ENCODE measurements at regions not wholly inside any gene's neighbourhood (a gene's known extent, or its start where the extent isn't known, plus 50 kb on each side); places are given as distances from the start of the nearest gene placed in this dataset.

GRCh38 chr5:110104726-110105669, 415.3 kb downstream of the MAN2A1 start:
- no peak for DNase-seq
- no peak overlapping the region for H3K4me2 ChIP-seq (ENCODE audit: insufficient read depth, insufficient read length, low read length)
- TF ChIP-seq, protein P1, sequence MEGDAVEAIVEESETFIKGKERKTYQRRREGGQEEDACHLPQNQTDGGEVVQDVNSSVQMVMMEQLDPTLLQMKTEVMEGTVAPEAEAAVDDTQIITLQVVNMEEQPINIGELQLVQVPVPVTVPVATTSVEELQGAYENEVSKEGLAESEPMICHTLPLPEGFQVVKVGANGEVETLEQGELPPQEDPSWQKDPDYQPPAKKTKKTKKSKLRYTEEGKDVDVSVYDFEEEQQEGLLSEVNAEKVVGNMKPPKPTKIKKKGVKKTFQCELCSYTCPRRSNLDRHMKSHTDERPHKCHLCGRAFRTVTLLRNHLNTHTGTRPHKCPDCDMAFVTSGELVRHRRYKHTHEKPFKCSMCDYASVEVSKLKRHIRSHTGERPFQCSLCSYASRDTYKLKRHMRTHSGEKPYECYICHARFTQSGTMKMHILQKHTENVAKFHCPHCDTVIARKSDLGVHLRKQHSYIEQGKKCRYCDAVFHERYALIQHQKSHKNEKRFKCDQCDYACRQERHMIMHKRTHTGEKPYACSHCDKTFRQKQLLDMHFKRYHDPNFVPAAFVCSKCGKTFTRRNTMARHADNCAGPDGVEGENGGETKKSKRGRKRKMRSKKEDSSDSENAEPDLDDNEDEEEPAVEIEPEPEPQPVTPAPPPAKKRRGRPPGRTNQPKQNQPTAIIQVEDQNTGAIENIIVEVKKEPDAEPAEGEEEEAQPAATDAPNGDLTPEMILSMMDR (conservative IDR thresholded peaks at IDR 0.05) = no peak

More at GRCh38 chr5:110104726-110105669, 415.3 kb downstream of the MAN2A1 start:
- Histone ChIP-seq H4K5ac (ENCODE audit: insufficient read length, low read depth, low read length) (no peak overlapping the region), H3K4me1 (ENCODE audit: insufficient read depth, low read length) (no peaks in the 10 kb centered on the region), H2BK120ac (ENCODE audit: low read depth, low read length, poor library complexity, severe bottlenecking) (no peak overlapping the region), H2BK5ac (ENCODE audit: insufficient read length, low read length) (no peak overlapping the region), H3K23ac (ENCODE audit: insufficient read length, low read depth, low read length) (no peak overlapping the region), H3K27me3 (ENCODE audit: insufficient read depth, low read length) (no peaks in the 10 kb centered on the region), H2AFZ (ENCODE audit: low read length) (no peak overlapping the region), H4K20me1 (ENCODE audit: control insufficient read depth, insufficient read depth, insufficient read length) (no peaks in the 10 kb centered on the region), H3K56ac (ENCODE audit: insufficient read length, low read depth, low read length) (no peak overlapping the region), H3K79me1 (ENCODE audit: insufficient read depth, low read depth, low read length, poor library complexity, severe bottlenecking) (no peaks in the 10 kb centered on the region), H3K9ac (ENCODE audit: extremely low read depth, insufficient read length, low read length) (no peak overlapping the region), H3K9me3 (ENCODE audit: control insufficient read depth, low read depth, low read length) (no peaks in the 10 kb centered on the region), H3T11ph (ENCODE audit: low read length) (no peak overlapping the region), H2AK5ac (ENCODE audit: insufficient read length, low read length) (no peak overlapping the region), H3K4ac (ENCODE audit: low read depth, low read length) (no peak overlapping the region), H3K14ac (ENCODE audit: insufficient read depth, low read length) (no peak overlapping the region), H3K23me2 (ENCODE audit: insufficient read length, low read depth, low read length, poor library complexity, severe bottlenecking) (no peaks in the 10 kb centered on the region), H3K18ac (ENCODE audit: insufficient read length, low read depth, low read length) (no peak overlapping the region), H2BK20ac (ENCODE audit: low read depth, low read length, poor library complexity, severe bottlenecking) (no peak overlapping the region), H4K8ac (replicated peaks; ENCODE audit: insufficient read length, low read depth, low read length) (no peak overlapping the region), H2BK12ac (ENCODE audit: insufficient read length, low read depth, low read length) (no peak overlapping the region), H3K79me2 (ENCODE audit: insufficient read depth, low read length) (no peaks in the 10 kb centered on the region), H3K27ac (ENCODE audit: insufficient read length, low read depth, low read length) (no peak overlapping the region), H2BK15ac (ENCODE audit: low read depth, low read length) (no peak overlapping the region), H4K91ac (ENCODE audit: insufficient read length, low read depth, low read length) (no peak overlapping the region)
- Mint-ChIP-seq H3K27ac (peak overlapping the region in 1 of 3 experiments; percentile 25; a peak in 1 of 7 replicates), H3K27me3 (ENCODE audit: low read depth) (no peaks in the 10 kb centered on the region), H3K4me3 (no peak overlapping the region), H3K9me3 (no peaks in the 10 kb centered on the region), H3K4me1 (peaks cover 4 to 9% of the 10 kb centered on the region in 2 experiments; a peak in 2 of 4 replicates), H3K36me3 (ENCODE audit: insufficient read depth in 1 of 3, low read depth in 3 of 3) (no peaks in the 10 kb centered on the region)
- no CpG with 5 or more reads among the region's 4 CpGs for WGBS (ENCODE audit: extremely low coverage, insufficient read length, low lambda C conversion rate)

All from H9 (cell line).